Suprapubic skin (tissue), 4 donors: ENCODE measurements at regions not wholly inside any gene's neighbourhood (a gene's known extent, or its start where the extent isn't known, plus 50 kb on each side); places are given as distances from the start of the nearest gene placed in this dataset.

Experiments
- DNase-seq, 2 donors: peaks; one replicate each; pipeline ENCODE4 v3.0.0-alpha.2; 2019; ENCODE audit warnings: low spot score in 2 of 2
- H3K27ac ChIP-seq: fragments of 200-600 bp; sonication (generic); one replicate; pipeline ENCODE4 v1.5.1; 2019
- H3K27me3 ChIP-seq: fragments of 200-600 bp; sonication (generic); one replicate; pipeline ENCODE4 v1.5.1; 2019
- H3K36me3 ChIP-seq: fragments of 200-600 bp; sonication (generic); one replicate; pipeline ENCODE4 v1.5.1; 2019
- H3K4me1 ChIP-seq: fragments of 200-600 bp; sonication (generic); one replicate; pipeline ENCODE4 v1.5.1; 2019
- H3K4me3 ChIP-seq: fragments of 200-600 bp; sonication (generic); one replicate; pipeline ENCODE4 v1.5.1; 2019; ENCODE audit warnings: mild to moderate bottlenecking
- H3K9me3 ChIP-seq: fragments of 200-600 bp; sonication (generic); one replicate; pipeline ENCODE4 v1.5.1; 2019
- CTCF ChIP-seq, 2 donors: fragments of 200-600 bp in 1 of 2; fragments of 450-650 bp in 1 of 2; sonication (generic) in 1 of 2; IDR thresholded peaks; one replicate each; pipeline ENCODE4 v1.5.1; 2016 to 2019; ENCODE audit warnings: antibody characterized with exemption in 2 of 2, mild to moderate bottlenecking in 1 of 2, moderate library complexity in 1 of 2
- EP300 ChIP-seq: sonication (generic); formaldehyde crosslinking; IDR thresholded peaks from one replicate; pipeline ENCODE4 v1.6.1; 2017; ENCODE audit warnings: antibody characterized with exemption
- POLR2A ChIP-seq, 2 donors: fragments of 450-650 bp; IDR thresholded peaks; one replicate each; pipeline ENCODE4 v1.6.1; 2017; ENCODE audit warnings: antibody characterized with exemption in 2 of 2, mild to moderate bottlenecking in 2 of 2, moderate library complexity in 2 of 2
- POLR2AphosphoS5 ChIP-seq, 3 donors: sonication (generic); formaldehyde crosslinking; IDR thresholded peaks; one replicate each; pipeline ENCODE4 v1.6.1; 2017; ENCODE audit warnings: antibody characterized with exemption in 3 of 3
- WGBS: methylation state at CpG from one replicate; pipeline ENCODE4 v1.1.5; 2018; 5-methylcytosine and 5-hydroxymethylcytosine counted together

GRCh38 chr5:51652980-51653379, 269.7 kb downstream of the ISL1 start:
- H3K27ac ChIP-seq: no peak overlapping the region
- DNase-seq: no peak
- H3K36me3 ChIP-seq: no peaks in the 10 kb centered on the region

GRCh38 chr5:51657340-51658240, 274.3 kb downstream of the ISL1 start:
- no peaks in the 10 kb centered on the region for H3K4me1 ChIP-seq
- H3K4me3 ChIP-seq: no peak overlapping the region
- 44% methylated on average over 7 of the region's 7 CpGs for WGBS
- H3K36me3 ChIP-seq: no peaks in the 10 kb centered on the region
- no peaks in the 10 kb centered on the region for H3K27me3 ChIP-seq
- TF ChIP-seq POLR2AphosphoS5 (IDR thresholded peaks at IDR 0.05) (no peak), POLR2A (IDR thresholded peaks at IDR 0.05) (no peak), EP300 (no peak), CTCF (IDR thresholded peaks at IDR 0.05) (no peak)
- no peak for DNase-seq
- no peaks in the 10 kb centered on the region for H3K9me3 ChIP-seq
- no peak overlapping the region for H3K27ac ChIP-seq

More at GRCh38 chr5:51652980-51653379, 269.7 kb downstream of the ISL1 start:
- Histone ChIP-seq H3K27me3 (no peaks in the 10 kb centered on the region), H3K4me1 (peaks cover 7% of the 10 kb centered on the region), H3K4me3 (no peak overlapping the region), H3K9me3 (no peaks in the 10 kb centered on the region)
- 50% methylated on average over 2 of the region's 2 CpGs for WGBS
- no peak for TF ChIP-seq CTCF (IDR thresholded peaks at IDR 0.05)
- TF ChIP-seq POLR2A (IDR thresholded peaks at IDR 0.05): no peak
- TF ChIP-seq POLR2AphosphoS5 (IDR thresholded peaks at IDR 0.05): no peak
- TF ChIP-seq EP300: no peak

- TF ChIP-seq EP300 (no peak), POLR2A (IDR thresholded peaks at IDR 0.05) (no peak)
- Histone ChIP-seq H3K4me3 (no peak overlapping the region), H3K36me3 (no peaks in the 10 kb centered on the region), H3K9me3 (no peaks in the 10 kb centered on the region), H3K4me1 (no peaks in the 10 kb centered on the region), H3K27ac (no peak overlapping the region), H3K27me3 (no peaks in the 10 kb centered on the region)
- DNase-seq: no peak
- WGBS: 52% methylated on average over 2 of the region's 2 CpGs
Measured at GRCh38 chr5:51661646-51662265, 278.5 kb downstream of the ISL1 start.

- Histone ChIP-seq H3K36me3 (no peaks in the 10 kb centered on the region), H3K4me3 (no peak overlapping the region), H3K9me3 (no peaks in the 10 kb centered on the region), H3K27me3 (no peaks in the 10 kb centered on the region), H3K4me1 (no peaks in the 10 kb centered on the region), H3K27ac (no peak overlapping the region)
- TF ChIP-seq EP300 (no peak), CTCF (IDR thresholded peaks at IDR 0.05) (no peak), POLR2A (IDR thresholded peaks at IDR 0.05) (no peak), POLR2AphosphoS5 (IDR thresholded peaks at IDR 0.05) (no peak)
- 57% methylated on average over 4 of the region's 4 CpGs for WGBS
- no peak for DNase-seq
Measured at GRCh38 chr5:51664491-51665250, 281.4 kb downstream of the ISL1 start.

GRCh38 chr5:51665251-51665593, 282.0 kb downstream of the ISL1 start:
- H3K9me3 ChIP-seq: no peaks in the 10 kb centered on the region
- 70% methylated on average over 1 of the region's 1 CpG for WGBS

More at GRCh38 chr5:51665251-51665593, 282.0 kb downstream of the ISL1 start:
- no peaks in the 10 kb centered on the region for H3K27me3 ChIP-seq
- H3K27ac ChIP-seq: no peak overlapping the region
- TF ChIP-seq POLR2AphosphoS5 (IDR thresholded peaks at IDR 0.05): no peak
- no peak for TF ChIP-seq EP300
- no peak for TF ChIP-seq CTCF (IDR thresholded peaks at IDR 0.05)
- no peak for TF ChIP-seq POLR2A (IDR thresholded peaks at IDR 0.05)
- no peak overlapping the region for H3K4me3 ChIP-seq
- H3K36me3 ChIP-seq: no peaks in the 10 kb centered on the region
- DNase-seq: no peak
- no peaks in the 10 kb centered on the region for H3K4me1 ChIP-seq
